Thyroid gland (tissue), 4 donors: ENCODE measurements at regions not wholly inside any gene's neighbourhood (a gene's known extent, or its start where the extent isn't known, plus 50 kb on each side); places are given as distances from the start of the nearest gene placed in this dataset.
"Not testable (repeated sequence)": the region's sequence is repeated elsewhere in the genome, so short reads cannot be mapped to it uniquely, and the experiment has no call there.

Experiments used
- DNase-seq, 2 donors: peaks; one replicate each; pipeline ENCODE4 v3.0.0-alpha.2; 2019
- H3K27ac ChIP-seq, 3 donors: fragments of 200-600 bp; sonication (generic); 1 replicate in 2 of 3; 2 replicates in 1 of 3; pipeline ENCODE4 v1.5.1; 2016 to 2019; ENCODE audit warnings: mild to moderate bottlenecking in 1 of 3, moderate library complexity in 1 of 3
- H3K27me3 ChIP-seq: fragments of 200-600 bp; sonication (generic); one replicate; pipeline ENCODE4 v1.5.1; 2019
- H3K36me3 ChIP-seq, 2 donors: fragments of 200-600 bp; sonication (generic); one replicate each; pipeline ENCODE4 v1.5.1; 2016 to 2019
- H3K4me1 ChIP-seq, 2 donors: fragments of 200-600 bp; sonication (generic); one replicate each; pipeline ENCODE4 v1.5.1; 2017 to 2019
- H3K4me3 ChIP-seq, 3 donors: fragments of 200-600 bp; sonication (generic); replicated peaks in 1 of 3; 1 replicate in 2 of 3; 2 replicates in 1 of 3; pipeline ENCODE4 v1.5.1; 2016; ENCODE audit warnings: mild to moderate bottlenecking in 1 of 3
- H3K9me3 ChIP-seq: fragments of 200-600 bp; sonication (generic); one replicate; pipeline ENCODE4 v1.5.1; 2017
- CTCF ChIP-seq, 6 experiments: fragments of 200-600 bp in 3 of 6; fragments of 450-650 bp in 3 of 6; sonication (generic) in 3 of 6; IDR thresholded peaks; one replicate each; pipeline ENCODE4 v1.5.1; 2016 to 2019; ENCODE audit warnings: antibody characterized with exemption in 6 of 6, mild to moderate bottlenecking in 2 of 6, inconsistent platforms in 1 of 6, moderate library complexity in 1 of 6
- POLR2A ChIP-seq, 2 donors: fragments of 450-650 bp; IDR thresholded peaks; one replicate each; pipeline ENCODE4 v1.6.1; 2017; ENCODE audit warnings: antibody characterized with exemption in 2 of 2, mild to moderate bottlenecking in 2 of 2, moderate library complexity in 1 of 2
- WGBS, 2 donors: methylation state at CpG; one replicate each; pipeline ENCODE4 v1.1.5; 2017; 5-methylcytosine and 5-hydroxymethylcytosine counted together
- intact Hi-C: fragments of 100-400 bp; cut with DNase I; formaldehyde crosslinking; loops from one replicate; pipeline ENCODE4 v1.15.1; 2023

- TF ChIP-seq CTCF (IDR thresholded peaks at IDR 0.05), result no peak
- TF ChIP-seq POLR2A (IDR thresholded peaks at IDR 0.05), result no peak
- H3K27ac ChIP-seq, result no peak overlapping the region
- DNase-seq, result no peak
- H3K9me3 ChIP-seq, result no peaks in the 10 kb centered on the region
- WGBS, 2 donors, result 11 to 13% methylated on average over 2 of the region's 2 CpGs
- H3K4me3 ChIP-seq, result no peak overlapping the region
- intact Hi-C loops, result no loop called here
- H3K36me3 ChIP-seq, result no peaks in the 10 kb centered on the region
- H3K27me3 ChIP-seq, result no peaks in the 10 kb centered on the region
- H3K4me1 ChIP-seq, result peaks cover 0 to 6% of the 10 kb centered on the region in 2 donors
These were observed 70.5 kb upstream of the CSNK1A1L start for GRCh38 chr13:37175996-37176395.

GRCh38 chr13:37173214-37173613 is 67.8 kb upstream of the CSNK1A1L start:
- Histone ChIP-seq H3K36me3 (no peaks in the 10 kb centered on the region), H3K27ac (no peak overlapping the region), H3K4me3 (no peak overlapping the region), H3K27me3 (no peaks in the 10 kb centered on the region), H3K9me3 (no peaks in the 10 kb centered on the region), H3K4me1 (peaks cover 0 to 6% of the 10 kb centered on the region in 2 donors)
- no peak for DNase-seq
- TF ChIP-seq CTCF (IDR thresholded peaks at IDR 0.05), result no peak
- TF ChIP-seq POLR2A (IDR thresholded peaks at IDR 0.05), result no peak
- WGBS, 2 donors, result 65 to 71% methylated on average over 3 of the region's 3 CpGs
- intact Hi-C loops, result no loop called here

- 90 to 93% methylated on average over 11 of the region's 11 CpGs for WGBS, 2 donors
- H3K4me3 ChIP-seq, H3K27ac ChIP-seq, H3K9me3 ChIP-seq, H3K4me1 ChIP-seq, H3K27me3 ChIP-seq, DNase-seq, intact Hi-C loops, H3K36me3 ChIP-seq: not testable (repeated sequence)
These were observed 66.8 kb upstream of the CSNK1A1L start for GRCh38 chr13:37172226-37172625.

- intact Hi-C loops, result no loop called here
- Histone ChIP-seq H3K36me3 (no peaks in the 10 kb centered on the region), H3K4me3 (no peak overlapping the region), H3K9me3 (no peaks in the 10 kb centered on the region), H3K4me1 (no peaks in the 10 kb centered on the region), H3K27me3 (no peaks in the 10 kb centered on the region), H3K27ac (no peak overlapping the region)
- no peak for TF ChIP-seq CTCF (IDR thresholded peaks at IDR 0.05)
- no peak for TF ChIP-seq POLR2A (IDR thresholded peaks at IDR 0.05)
- DNase-seq, result no peak
These were observed 63.5 kb upstream of the CSNK1A1L start for GRCh38 chr13:37168926-37169325.

GRCh38 chr13:37168151-37168550 is 62.7 kb upstream of the CSNK1A1L start:
- H3K36me3 ChIP-seq, result no peaks in the 10 kb centered on the region
- no peaks in the 10 kb centered on the region for H3K27me3 ChIP-seq
- intact Hi-C loops, result no loop called here
- no peak overlapping the region for H3K4me3 ChIP-seq
- no peaks in the 10 kb centered on the region for H3K9me3 ChIP-seq
- WGBS, 2 donors, result 79 to 80% methylated on average over 3 of the region's 3 CpGs
- TF ChIP-seq POLR2A (IDR thresholded peaks at IDR 0.05), result no peak
- no peak for TF ChIP-seq CTCF (IDR thresholded peaks at IDR 0.05)
- H3K4me1 ChIP-seq, result no peaks in the 10 kb centered on the region
- no peak overlapping the region for H3K27ac ChIP-seq
- DNase-seq, result no peak

- intact Hi-C loops, result no loop called here
- TF ChIP-seq CTCF (IDR thresholded peaks at IDR 0.05) (no peak), POLR2A (IDR thresholded peaks at IDR 0.05) (no peak)
These were observed 59.2 kb upstream of the CSNK1A1L start for GRCh38 chr13:37164635-37165034.

More at GRCh38 chr13:37164635-37165034, 59.2 kb upstream of the CSNK1A1L start:
- H3K36me3 ChIP-seq, result no peaks in the 10 kb centered on the region
- H3K27me3 ChIP-seq, result no peaks in the 10 kb centered on the region
- no peak overlapping the region for H3K27ac ChIP-seq
- no peak overlapping the region for H3K4me3 ChIP-seq
- no peaks in the 10 kb centered on the region for H3K4me1 ChIP-seq
- no peak for DNase-seq
- H3K9me3 ChIP-seq, result no peaks in the 10 kb centered on the region
- WGBS, 2 donors, result 88 to 93% methylated on average over 2 of the region's 2 CpGs
